ENCODE measurements at regions not wholly inside any gene's neighbourhood (a gene's known extent, or its start where the extent isn't known, plus 50 kb on each side); places are given as distances from the start of the nearest gene placed in this dataset.

DNA sequence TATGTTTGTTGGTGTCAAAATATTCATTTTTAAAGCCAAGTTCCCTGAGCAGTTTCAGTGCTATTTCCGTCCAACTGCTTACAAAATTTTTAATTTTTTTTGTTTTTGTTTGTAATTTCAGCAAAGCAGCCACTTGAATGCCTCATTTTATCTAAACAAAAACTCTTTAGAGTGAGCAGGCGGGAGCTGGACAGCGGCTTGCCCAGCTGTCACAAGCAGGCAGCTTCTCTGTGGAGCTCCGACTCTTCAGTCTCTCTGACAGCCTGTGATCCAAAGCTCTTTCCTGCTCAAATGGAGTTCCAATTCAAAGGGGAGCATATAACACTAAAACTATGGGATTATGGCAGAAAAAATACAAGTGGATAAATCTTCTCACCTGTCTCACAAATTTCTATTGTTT, 618.3 kb upstream of the PCDH20 start:
- TF ChIP-seq, protein P1, sequence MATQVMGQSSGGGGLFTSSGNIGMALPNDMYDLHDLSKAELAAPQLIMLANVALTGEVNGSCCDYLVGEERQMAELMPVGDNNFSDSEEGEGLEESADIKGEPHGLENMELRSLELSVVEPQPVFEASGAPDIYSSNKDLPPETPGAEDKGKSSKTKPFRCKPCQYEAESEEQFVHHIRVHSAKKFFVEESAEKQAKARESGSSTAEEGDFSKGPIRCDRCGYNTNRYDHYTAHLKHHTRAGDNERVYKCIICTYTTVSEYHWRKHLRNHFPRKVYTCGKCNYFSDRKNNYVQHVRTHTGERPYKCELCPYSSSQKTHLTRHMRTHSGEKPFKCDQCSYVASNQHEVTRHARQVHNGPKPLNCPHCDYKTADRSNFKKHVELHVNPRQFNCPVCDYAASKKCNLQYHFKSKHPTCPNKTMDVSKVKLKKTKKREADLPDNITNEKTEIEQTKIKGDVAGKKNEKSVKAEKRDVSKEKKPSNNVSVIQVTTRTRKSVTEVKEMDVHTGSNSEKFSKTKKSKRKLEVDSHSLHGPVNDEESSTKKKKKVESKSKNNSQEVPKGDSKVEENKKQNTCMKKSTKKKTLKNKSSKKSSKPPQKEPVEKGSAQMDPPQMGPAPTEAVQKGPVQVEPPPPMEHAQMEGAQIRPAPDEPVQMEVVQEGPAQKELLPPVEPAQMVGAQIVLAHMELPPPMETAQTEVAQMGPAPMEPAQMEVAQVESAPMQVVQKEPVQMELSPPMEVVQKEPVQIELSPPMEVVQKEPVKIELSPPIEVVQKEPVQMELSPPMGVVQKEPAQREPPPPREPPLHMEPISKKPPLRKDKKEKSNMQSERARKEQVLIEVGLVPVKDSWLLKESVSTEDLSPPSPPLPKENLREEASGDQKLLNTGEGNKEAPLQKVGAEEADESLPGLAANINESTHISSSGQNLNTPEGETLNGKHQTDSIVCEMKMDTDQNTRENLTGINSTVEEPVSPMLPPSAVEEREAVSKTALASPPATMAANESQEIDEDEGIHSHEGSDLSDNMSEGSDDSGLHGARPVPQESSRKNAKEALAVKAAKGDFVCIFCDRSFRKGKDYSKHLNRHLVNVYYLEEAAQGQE (IDR thresholded peaks at IDR 0.05; ENCODE audit: low read depth) = peak; percentile 32; the same call in 1 of the 2 replicates
- no peak for TF ChIP-seq ZBTB7A (IDR thresholded peaks at IDR 0.05; ENCODE audit: low read depth)

DNA sequence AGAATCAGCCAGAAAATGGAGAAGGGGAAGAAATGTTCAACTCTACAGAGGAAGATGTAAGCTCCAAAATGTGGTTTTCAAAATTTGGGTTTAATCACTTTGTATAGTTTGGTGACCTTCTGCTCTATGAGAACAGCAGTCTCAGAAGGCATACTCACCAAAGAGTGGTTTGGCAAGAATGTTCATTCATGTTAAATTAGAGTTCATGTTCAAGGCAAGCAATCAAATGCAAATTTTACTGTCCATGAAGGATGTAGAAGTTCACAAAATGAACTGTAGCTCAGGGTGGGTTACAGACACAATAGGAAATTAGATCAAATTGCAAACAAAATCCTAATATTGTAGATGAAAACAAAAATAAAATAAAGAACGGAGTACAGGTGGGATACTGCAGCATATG, 606.7 kb upstream of the PCDH20 start:
- TF ChIP-seq RAD21 (IDR thresholded peaks at IDR 0.05; ENCODE audit: low read depth) (no peak), TEAD4 (IDR thresholded peaks at IDR 0.05) (no peak), FOXM1 (IDR thresholded peaks at IDR 0.05; ENCODE audit: borderline replicate concordance, low read depth) (no peak)
- TF ChIP-seq, protein P2, sequence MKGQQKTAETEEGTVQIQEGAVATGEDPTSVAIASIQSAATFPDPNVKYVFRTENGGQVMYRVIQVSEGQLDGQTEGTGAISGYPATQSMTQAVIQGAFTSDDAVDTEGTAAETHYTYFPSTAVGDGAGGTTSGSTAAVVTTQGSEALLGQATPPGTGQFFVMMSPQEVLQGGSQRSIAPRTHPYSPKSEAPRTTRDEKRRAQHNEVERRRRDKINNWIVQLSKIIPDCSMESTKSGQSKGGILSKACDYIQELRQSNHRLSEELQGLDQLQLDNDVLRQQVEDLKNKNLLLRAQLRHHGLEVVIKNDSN (IDR thresholded peaks at IDR 0.05) = no peak
- TF ChIP-seq, protein P1 (IDR thresholded peaks at IDR 0.05; ENCODE audit: low read depth) = no peak

DNA sequence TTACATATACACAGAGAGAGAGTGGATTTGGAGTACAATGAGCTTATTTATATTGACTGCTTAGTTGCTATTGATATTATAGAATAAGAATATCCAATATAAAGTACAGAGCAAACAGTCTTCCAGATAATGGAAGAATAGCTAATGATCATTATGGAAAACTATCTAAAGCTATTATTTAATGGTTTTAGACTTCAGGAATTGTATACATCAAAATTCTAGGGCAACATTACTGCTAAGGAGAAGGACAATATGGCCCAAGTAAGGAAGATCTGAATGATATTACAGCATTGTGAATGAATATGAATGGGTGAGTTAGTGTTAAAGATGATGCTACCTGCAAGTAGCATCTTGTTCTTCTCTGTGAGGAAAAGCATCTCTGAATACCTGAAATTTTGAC, 604.2 kb upstream of the PCDH20 start:
- TF ChIP-seq, protein P1 (IDR thresholded peaks at IDR 0.05; ENCODE audit: low read depth) = no peak
- TF ChIP-seq ZBTB7A (IDR thresholded peaks at IDR 0.05; ENCODE audit: low read depth) = no peak
- no peak for TF ChIP-seq YY1 (IDR thresholded peaks at IDR 0.05; ENCODE audit: low read depth)
- TF ChIP-seq CEBPB (IDR thresholded peaks at IDR 0.05) = no peak
- TF ChIP-seq FOXM1 (IDR thresholded peaks at IDR 0.05; ENCODE audit: borderline replicate concordance, low read depth) = no peak
- no peak for TF ChIP-seq EP300 (IDR thresholded peaks at IDR 0.05; ENCODE audit: borderline replicate concordance)
- no peak for TF ChIP-seq TEAD4 (IDR thresholded peaks at IDR 0.05)
- TF ChIP-seq, protein P3, sequence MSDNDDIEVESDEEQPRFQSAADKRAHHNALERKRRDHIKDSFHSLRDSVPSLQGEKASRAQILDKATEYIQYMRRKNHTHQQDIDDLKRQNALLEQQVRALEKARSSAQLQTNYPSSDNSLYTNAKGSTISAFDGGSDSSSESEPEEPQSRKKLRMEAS (IDR thresholded peaks at IDR 0.05) = no peak
- no peak for TF ChIP-seq TAF1 (IDR thresholded peaks at IDR 0.05; ENCODE audit: low read depth)
- no peak for TF ChIP-seq RAD21 (IDR thresholded peaks at IDR 0.05; ENCODE audit: low read depth)
- TF ChIP-seq, protein P2 (IDR thresholded peaks at IDR 0.05) = no peak
- TF ChIP-seq EGR1 (IDR thresholded peaks at IDR 0.05) = no peak
- TF ChIP-seq TCF12 (IDR thresholded peaks at IDR 0.05; ENCODE audit: low read depth) = no peak
- TF ChIP-seq NFIC (IDR thresholded peaks at IDR 0.05) = no peak

DNA sequence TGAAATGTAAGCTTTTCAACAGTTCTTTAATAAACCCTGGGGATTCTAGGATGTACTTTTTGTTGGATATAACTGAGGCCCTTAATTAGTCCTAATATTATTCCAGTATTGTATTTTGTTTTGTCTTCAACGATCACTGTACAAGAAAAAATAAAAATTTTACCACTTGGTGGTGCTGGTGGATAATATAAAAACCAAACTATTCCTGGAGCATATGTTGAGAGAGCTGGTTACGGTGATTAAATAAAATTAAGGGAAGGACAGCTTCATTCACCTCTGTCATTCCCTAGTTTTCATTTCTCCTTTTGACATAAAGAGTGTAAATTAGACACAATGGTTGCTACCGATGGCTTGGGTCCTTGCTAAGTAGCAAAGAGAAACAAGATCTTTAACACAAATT, 598.6 kb upstream of the PCDH20 start:
- TF ChIP-seq, protein P3 (IDR thresholded peaks at IDR 0.05) = no peak
- TF ChIP-seq RAD21 (IDR thresholded peaks at IDR 0.05; ENCODE audit: low read depth) = peak; percentile 50

DNA sequence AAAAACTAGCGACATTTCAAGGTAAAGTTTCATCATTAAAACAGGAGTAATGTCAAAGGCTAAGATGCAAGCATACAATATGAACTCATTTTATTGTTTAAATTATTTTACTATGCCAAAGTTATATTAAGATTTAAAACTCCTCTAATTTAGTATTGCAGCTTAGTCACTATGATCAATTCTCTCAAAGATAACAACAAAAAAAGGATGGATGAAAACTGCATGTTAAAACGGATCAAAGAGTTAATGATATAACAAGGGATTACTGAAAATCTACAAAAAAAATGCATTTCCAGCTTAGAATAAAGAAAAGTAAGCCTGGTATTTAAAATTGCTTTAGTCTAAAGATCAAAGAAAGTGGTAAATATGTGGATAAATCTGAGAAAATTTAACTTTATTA, 587.8 kb upstream of the PCDH20 start:
- TF ChIP-seq YY1 (IDR thresholded peaks at IDR 0.05; ENCODE audit: low read depth) (no peak), ZBTB7A (IDR thresholded peaks at IDR 0.05; ENCODE audit: low read depth) (no peak), EP300 (IDR thresholded peaks at IDR 0.05; ENCODE audit: borderline replicate concordance) (no peak), EGR1 (IDR thresholded peaks at IDR 0.05) (no peak), CREB1 (IDR thresholded peaks at IDR 0.05; ENCODE audit: low read depth) (no peak), TCF12 (IDR thresholded peaks at IDR 0.05; ENCODE audit: low read depth) (no peak), FOXM1 (IDR thresholded peaks at IDR 0.05; ENCODE audit: borderline replicate concordance, low read depth) (no peak), RAD21 (IDR thresholded peaks at IDR 0.05; ENCODE audit: low read depth) (no peak), CEBPB (IDR thresholded peaks at IDR 0.05) (no peak), NFIC (IDR thresholded peaks at IDR 0.05) (no peak), TEAD4 (IDR thresholded peaks at IDR 0.05) (no peak), TAF1 (IDR thresholded peaks at IDR 0.05; ENCODE audit: low read depth) (no peak)
- TF ChIP-seq, protein P1 (IDR thresholded peaks at IDR 0.05; ENCODE audit: low read depth) = no peak
- TF ChIP-seq, protein P3 (IDR thresholded peaks at IDR 0.05) = no peak
- TF ChIP-seq, protein P2 (IDR thresholded peaks at IDR 0.05) = no peak
